T-cell (primary cell): ENCODE measurements at regions not wholly inside any gene's neighbourhood (a gene's known extent, or its start where the extent isn't known, plus 50 kb on each side); places are given as distances from the start of the nearest gene placed in this dataset.

ENCODE experiments used
- ATAC-seq, 4 experiments: fragments of 200-7000 bp in 3 of 4; fragments of 150-1000 bp in 1 of 4; cut with Tn5 transposase; replicated peaks in 1 of 4; 1 replicate in 3 of 4; 2 replicates in 1 of 4; pipeline ENCODE4 v1.10.0; 2021; ENCODE audit warnings: moderate library complexity in 3 of 4, mild to moderate bottlenecking in 2 of 4, moderate number of reproducible peaks in 1 of 4
- CTCF ChIA-PET, 2 donors: fragments of 300-600 bp; sonication (Branson Sonifier 250); formaldehyde crosslinking; loops; one replicate each; lab custom pipeline; 2022; ENCODE audit warnings: antibody characterized with exemption in 2 of 2; lab: Charles Lee
- POLR2A ChIA-PET, 2 donors: fragments of 300-600 bp; sonication (Branson Sonifier 250); formaldehyde crosslinking; loops; one replicate each; lab custom pipeline; 2022; ENCODE audit warnings: antibody characterized with exemption in 2 of 2; lab: Charles Lee
- DNase-seq, 35 experiments: peaks; one replicate each; pipeline versions ENCODE4 v3.0.0 to v3.0.0-alpha.2; 2013 to 2023
- H3K27ac ChIP-seq: one replicate; pipeline ENCODE4 v1.5.1; 2013; ENCODE audit warnings: low read length
- H3K27me3 ChIP-seq, 2 experiments: replicated peaks in 1 of 2; 1 replicate in 1 of 2; 2 replicates in 1 of 2; pipeline versions ENCODE4 v1.6.1 to v1.7.0; 2013; ENCODE audit warnings: low read length in 1 of 2, mixed read lengths in 1 of 2; ENCODE audit not compliant: control insufficient read depth in 2 of 2, insufficient read depth in 2 of 2; ENCODE audit errors: extremely low read depth in 1 of 2
- H3K36me3 ChIP-seq, 2 donors: 1 replicate in 1 of 2; 2 replicates in 1 of 2; pipeline versions ENCODE4 v1.6.1 to v1.7.0; 2013; ENCODE audit warnings: low read length in 1 of 2; ENCODE audit not compliant: control insufficient read depth in 2 of 2, insufficient read depth in 1 of 2; ENCODE audit errors: extremely low read depth in 1 of 2
- H3K4me1 ChIP-seq, 2 experiments: 1 replicate in 1 of 2; 2 replicates in 1 of 2; pipeline versions ENCODE4 v1.6.1 to v1.7.0; 2013; ENCODE audit warnings: low read length in 2 of 2, mixed read lengths in 1 of 2; ENCODE audit not compliant: insufficient read depth in 2 of 2, control insufficient read depth in 1 of 2; ENCODE audit errors: extremely low read depth in 1 of 2
- H3K4me3 ChIP-seq, 2 donors: 1 replicate in 1 of 2; 2 replicates in 1 of 2; pipeline versions ENCODE4 v1.5.1 to v1.7.0; 2013; ENCODE audit warnings: mild to moderate bottlenecking in 2 of 2, low read length in 1 of 2, moderate library complexity in 1 of 2; ENCODE audit not compliant: control insufficient read depth in 1 of 2; ENCODE audit errors: extremely low read depth in 1 of 2
- H3K9me3 ChIP-seq: 2 replicates; pipeline ENCODE4 v1.7.0; 2013
- H3K27ac Mint-ChIP-seq, 2 donors: one replicate each; pipeline ENCODE4 v1.8.0; 2020 to 2021; ENCODE audit warnings: mild to moderate bottlenecking in 2 of 2, mixed read lengths in 2 of 2
- H3K27me3 Mint-ChIP-seq, 2 donors: one replicate each; pipeline ENCODE4 v1.8.0; 2021 to 2022; ENCODE audit warnings: mixed read lengths in 2 of 2
- H3K36me3 Mint-ChIP-seq: one replicate; pipeline ENCODE4 v1.8.0; 2021; ENCODE audit warnings: mixed read lengths
- H3K4me1 Mint-ChIP-seq, 3 donors: one replicate each; pipeline ENCODE4 v1.8.0; 2020 to 2022; ENCODE audit warnings: mixed read lengths in 3 of 3, mild to moderate bottlenecking in 1 of 3
- H3K4me3 Mint-ChIP-seq, 3 donors: one replicate each; pipeline ENCODE4 v1.8.0; 2020 to 2022; ENCODE audit warnings: mild to moderate bottlenecking in 3 of 3, mixed read lengths in 3 of 3, moderate library complexity in 3 of 3
- H3K9me3 Mint-ChIP-seq, 3 donors: one replicate each; pipeline ENCODE4 v1.8.0; 2020 to 2022; ENCODE audit warnings: mixed read lengths in 3 of 3
- WGBS: methylation state at CpG from one replicate; pipeline ENCODE4 v1.1.5; 2013; ENCODE audit warnings: missing lambda C conversion rate; ENCODE audit not compliant: insufficient coverage; 5-methylcytosine and 5-hydroxymethylcytosine counted together

GRCh38 chr6:144346719-144347447 lies 61.7 kb downstream of the UTRN start:
- CTCF ChIA-PET, result interaction anchor here in 1 of 2 donors (1.7 kb wide), 1 partner anchor 61 kb away, joined by 3 read pairs; no protein-coding TSS in a partner anchor
- no peaks in the 10 kb centered on the region for H3K27me3 ChIP-seq
- ATAC-seq, result no peak
- peak overlapping the region; percentile 65 for H3K27ac ChIP-seq
- no peaks in the 10 kb centered on the region for H3K27me3 Mint-ChIP-seq
- peak overlapping the region; percentile 66 to 80 (median 76) for H3K4me3 Mint-ChIP-seq
- no peaks in the 10 kb centered on the region for H3K36me3 ChIP-seq
- H3K4me1 Mint-ChIP-seq, result peaks cover 88 to 90% (median 90%) of the 10 kb centered on the region in 3 donors
- peaks cover 0 to 4% (median 0%) of the 10 kb centered on the region in 3 donors for H3K9me3 Mint-ChIP-seq
- H3K4me1 ChIP-seq, result peaks cover 47 to 72% of the 10 kb centered on the region in 2 experiments
- POLR2A ChIA-PET, result interaction anchor here (0.6 kb wide), 3 partner anchors 43 to 220 kb away, joined by 3 to 6 read pairs (median 4); no protein-coding TSS in a partner anchor
- H3K36me3 Mint-ChIP-seq, result peaks cover 19% of the 10 kb centered on the region
- peak overlapping the region; percentile 91 to 96 for H3K27ac Mint-ChIP-seq
- WGBS, result 60% methylated on average over 6 of the region's 11 CpGs
- H3K4me3 ChIP-seq, result peak overlapping the region in 1 of 2 donors; percentile 15
- H3K9me3 ChIP-seq, result no peaks in the 10 kb centered on the region
- no peak for DNase-seq

DNA sequence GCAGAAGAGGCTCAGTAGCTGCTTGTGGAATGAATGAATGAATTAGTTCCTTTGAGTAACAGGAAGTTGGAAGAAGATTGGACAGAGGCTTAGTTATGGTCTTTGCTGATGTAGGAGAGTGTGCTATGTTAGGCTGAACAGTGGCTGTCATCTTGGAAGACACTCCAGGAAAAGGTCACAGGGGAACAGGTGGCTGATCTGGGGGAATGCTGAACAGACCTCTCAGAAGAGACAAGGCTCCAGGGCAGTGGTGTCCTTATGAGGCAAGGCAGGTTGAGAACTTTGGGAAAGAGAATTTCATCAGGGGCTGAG lies 62.3 kb downstream of the UTRN start:
- H3K27ac Mint-ChIP-seq, result peak overlapping the region; percentile 91 to 96
- DNase-seq (no peak), ATAC-seq (no peak)
- Histone ChIP-seq H3K27me3 (no peaks in the 10 kb centered on the region), H3K4me3 (peak overlapping the region in 1 of 2 donors; percentile 15), H3K27ac (peak overlapping the region; percentile 65), H3K36me3 (no peaks in the 10 kb centered on the region), H3K9me3 (no peaks in the 10 kb centered on the region), H3K4me1 (peaks cover 47 to 72% of the 10 kb centered on the region in 2 experiments)
- H3K4me1 Mint-ChIP-seq, result peaks cover 89 to 90% (median 90%) of the 10 kb centered on the region in 3 donors
- peak overlapping the region; percentile 66 to 80 (median 76) for H3K4me3 Mint-ChIP-seq
- peaks cover 19% of the 10 kb centered on the region for H3K36me3 Mint-ChIP-seq
- H3K27me3 Mint-ChIP-seq, result no peaks in the 10 kb centered on the region
- ChIA-PET POLR2A (interaction anchor here in 1 of 2 donors (0.6 kb wide), 1 partner anchor 174 kb away, joined by 6 read pairs; no protein-coding TSS in a partner anchor), CTCF (interaction anchor here in 1 of 2 donors (1.7 kb wide), 1 partner anchor 62 kb away, joined by 3 read pairs; no protein-coding TSS in a partner anchor)
- peaks cover 0 to 4% (median 0%) of the 10 kb centered on the region in 3 donors for H3K9me3 Mint-ChIP-seq

DNA sequence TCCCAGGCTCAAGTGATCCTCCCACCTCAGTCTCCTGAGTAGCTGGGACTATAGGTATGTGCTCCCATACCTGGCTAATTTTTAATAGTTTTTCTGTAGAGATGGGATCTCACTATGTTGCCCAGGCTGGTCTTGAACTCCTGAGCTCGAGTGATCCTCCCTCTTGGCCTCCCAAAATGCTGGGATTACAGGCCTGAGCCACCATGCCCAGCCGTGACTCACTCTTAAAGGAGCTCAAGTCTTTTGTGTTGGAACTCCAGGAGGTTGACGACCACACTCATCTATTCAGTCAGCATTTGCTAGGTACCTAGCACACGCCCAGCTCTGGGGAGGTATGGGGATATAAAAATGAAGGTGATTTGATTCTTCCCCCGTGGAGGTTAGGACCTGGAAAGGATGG lies 62.8 kb downstream of the UTRN start:
- Histone ChIP-seq H3K4me3 (no peak overlapping the region), H3K36me3 (no peaks in the 10 kb centered on the region), H3K27ac (peak overlapping the region; percentile 53), H3K4me1 (peaks cover 47 to 69% of the 10 kb centered on the region in 2 experiments), H3K9me3 (no peaks in the 10 kb centered on the region), H3K27me3 (no peaks in the 10 kb centered on the region)
- no peaks in the 10 kb centered on the region for H3K27me3 Mint-ChIP-seq
- ChIA-PET CTCF (interaction anchor here in 1 of 2 donors (1.7 kb wide), 1 partner anchor 62 kb away, joined by 3 read pairs; no protein-coding TSS in a partner anchor), POLR2A (interaction anchor here in 1 of 2 donors (0.5 to 0.7 kb wide), 2 partner anchors 13 to 839 kb away, joined by 3 to 5 read pairs; no protein-coding TSS in a partner anchor)
- H3K36me3 Mint-ChIP-seq, result peaks cover 19% of the 10 kb centered on the region
- ATAC-seq (no peak), DNase-seq (no peak)
- peaks cover 90 to 91% (median 90%) of the 10 kb centered on the region in 3 donors for H3K4me1 Mint-ChIP-seq
- peak overlapping the region; percentile 7 to 80 (median 17) for H3K4me3 Mint-ChIP-seq
- H3K27ac Mint-ChIP-seq, result peak overlapping the region; percentile 91 to 96
- 100% methylated on average over 2 of the region's 5 CpGs for WGBS
- H3K9me3 Mint-ChIP-seq, result peaks cover 0 to 4% (median 0%) of the 10 kb centered on the region in 3 donors

DNA sequence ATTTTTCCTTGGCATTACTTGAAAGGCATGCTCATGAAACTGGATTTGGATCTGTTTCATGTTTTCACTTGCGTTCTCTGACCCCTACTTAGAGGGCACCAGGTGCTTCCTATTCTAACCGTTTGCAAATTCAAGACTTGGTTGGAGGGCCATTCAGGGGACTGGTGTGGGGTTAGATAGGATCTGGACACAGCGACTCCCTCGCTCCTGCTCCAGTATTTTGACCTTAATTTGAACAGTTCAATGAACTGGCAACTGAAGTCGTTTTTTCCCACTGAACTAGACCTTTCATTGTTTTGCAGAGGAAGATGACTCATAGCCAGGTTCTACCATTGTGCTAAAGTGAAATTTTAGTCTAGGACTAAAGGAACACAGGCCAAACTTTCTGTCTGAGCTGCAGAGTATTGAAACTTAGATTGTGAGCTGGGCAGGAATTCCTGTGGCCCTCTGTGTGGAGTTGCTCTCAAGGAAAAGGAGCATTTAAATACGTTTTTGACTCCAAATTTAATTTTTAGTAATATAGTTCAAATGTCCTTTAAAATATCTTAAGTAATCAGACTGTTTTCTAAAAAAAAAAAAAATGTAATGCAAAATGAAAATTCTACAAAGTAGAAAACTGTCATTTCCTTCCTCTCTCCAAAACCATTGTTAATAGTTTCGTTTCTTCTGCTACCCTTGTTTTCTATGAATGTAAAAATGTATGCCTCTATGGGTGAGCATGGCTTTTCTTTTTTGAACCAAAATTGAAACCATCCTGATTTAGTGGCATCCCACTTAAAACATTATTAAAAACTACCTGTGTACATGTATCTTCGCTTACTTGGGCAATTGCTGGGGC lies 64.8 kb downstream of the UTRN start:
- Mint-ChIP-seq H3K27me3 (no peaks in the 10 kb centered on the region), H3K4me1 (peaks cover 89 to 94% (median 93%) of the 10 kb centered on the region in 3 donors), H3K4me3 (peak overlapping the region; percentile 72 to 80 (median 77)), H3K27ac (peak overlapping the region; percentile 91 to 96), H3K9me3 (peaks cover 0 to 4% (median 0%) of the 10 kb centered on the region in 3 donors), H3K36me3 (peaks cover 19% of the 10 kb centered on the region)
- H3K27me3 ChIP-seq, result no peaks in the 10 kb centered on the region
- H3K4me1 ChIP-seq, result peaks cover 49 to 80% of the 10 kb centered on the region in 2 experiments
- H3K9me3 ChIP-seq, result no peaks in the 10 kb centered on the region
- H3K36me3 ChIP-seq, result no peaks in the 10 kb centered on the region
- ChIA-PET CTCF (no interaction called here), POLR2A (interaction anchor here in 1 of 2 donors (0.7 kb wide), 1 partner anchor 52 kb away, joined by 3 read pairs; no protein-coding TSS in a partner anchor)
- peak overlapping the region; percentile 15 to 24 for H3K4me3 ChIP-seq
- peak in 1 of 35 experiments; percentile 58 for DNase-seq
- WGBS, result 20% methylated on average over 1 of the region's 8 CpGs
- peak; percentile 62 to 69 (median 66) for ATAC-seq
- peak overlapping the region; percentile 83 for H3K27ac ChIP-seq

GRCh38 chr6:144350528-144350880 lies 65.4 kb downstream of the UTRN start:
- peak in 1 of 4 experiments; percentile 46 for ATAC-seq
- Mint-ChIP-seq H3K4me1 (peaks cover 86 to 92% (median 91%) of the 10 kb centered on the region in 3 donors), H3K27ac (peak overlapping the region; percentile 91 to 96), H3K36me3 (peaks cover 19% of the 10 kb centered on the region), H3K27me3 (no peaks in the 10 kb centered on the region), H3K9me3 (peaks cover 0 to 4% (median 0%) of the 10 kb centered on the region in 3 donors), H3K4me3 (peak overlapping the region; percentile 72 to 80 (median 76))
- H3K36me3 ChIP-seq, result no peaks in the 10 kb centered on the region
- peaks cover 43 to 80% of the 10 kb centered on the region in 2 experiments for H3K4me1 ChIP-seq
- DNase-seq, result no peak
- ChIA-PET CTCF (no interaction called here), POLR2A (no interaction called here)
- no CpG with 5 or more reads among the region's 2 CpGs for WGBS
- peak overlapping the region; percentile 83 for H3K27ac ChIP-seq
- no peaks in the 10 kb centered on the region for H3K9me3 ChIP-seq
- H3K27me3 ChIP-seq, result no peaks in the 10 kb centered on the region
- peak overlapping the region; percentile 15 to 24 for H3K4me3 ChIP-seq
